NB4 (cell line): ENCODE measurements at regions not wholly inside any gene's neighbourhood (a gene's known extent, or its start where the extent isn't known, plus 50 kb on each side); places are given as distances from the start of the nearest gene placed in this dataset.

Experiments
- CTCF ChIP-seq: IDR thresholded peaks from one replicate; pipeline ENCODE4 v1.5.1; 2012; ENCODE audit warnings: low read depth, low read length
- MYC ChIP-seq: IDR thresholded peaks from 2 replicates; pipeline ENCODE4 v1.6.1; 2011; ENCODE audit warnings: low read depth, low read length
- POLR2A ChIP-seq: IDR thresholded peaks from 2 replicates; pipeline ENCODE4 v1.6.1; 2011; ENCODE audit warnings: mild to moderate bottlenecking; ENCODE audit not compliant: insufficient read length; ENCODE audit errors: extremely low read depth

- TF ChIP-seq POLR2A (no peak), CTCF (no peak), MYC (no peak)
Measured at GRCh38 chr13:23510544-23510916, 59.7 kb upstream of the TNFRSF19 start.
